Stimulated activated CD4-positive, alpha-beta T cell treated with anti-CD3 and anti-CD28 coated beads, Interleukin-4, amount 100 ng/mL, for 4 hours (primary cell): ENCODE measurements at regions not wholly inside any gene's neighbourhood (a gene's known extent, or its start where the extent isn't known, plus 50 kb on each side); places are given as distances from the start of the nearest gene placed in this dataset.

Experiments
- DNase-seq, 2 experiments: peaks; one replicate each; pipeline ENCODE4 v3.0.0-alpha.2; 2020

- no peak for DNase-seq
Measured at GRCh38 chr9:108674766-108675530, 180.8 kb downstream of the ACTL7B start.

- no peak for DNase-seq
Measured at GRCh38 chr9:108673386-108673785, 182.4 kb downstream of the ACTL7B start.

GRCh38 chr9:108672475-108673190 lies 183.2 kb downstream of the ACTL7B start:
- DNase-seq, result no peak

- DNase-seq, result no peak
Measured at GRCh38 chr9:108671794-108672193, 184.0 kb downstream of the ACTL7B start.

DNA sequence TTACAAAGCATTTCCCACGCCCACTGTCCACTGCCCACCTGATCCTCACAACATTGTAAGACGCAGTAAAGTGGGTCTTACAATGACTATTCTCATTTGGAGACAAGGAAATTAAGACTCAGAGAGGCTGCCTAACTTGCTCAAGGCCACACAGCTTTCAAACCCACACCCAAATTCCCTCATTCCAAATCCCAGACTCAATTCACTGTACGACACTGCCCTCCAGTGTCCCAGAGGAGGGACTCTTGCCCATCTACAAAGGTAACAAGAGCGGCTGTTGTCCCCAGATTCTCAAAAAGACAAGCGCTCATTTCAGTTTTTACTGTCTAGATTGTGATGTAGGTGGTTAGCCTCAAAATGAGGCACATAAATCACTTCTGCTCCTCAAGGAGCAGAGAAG lies 184.6 kb downstream of the ACTL7B start:
- no peak for DNase-seq

DNA sequence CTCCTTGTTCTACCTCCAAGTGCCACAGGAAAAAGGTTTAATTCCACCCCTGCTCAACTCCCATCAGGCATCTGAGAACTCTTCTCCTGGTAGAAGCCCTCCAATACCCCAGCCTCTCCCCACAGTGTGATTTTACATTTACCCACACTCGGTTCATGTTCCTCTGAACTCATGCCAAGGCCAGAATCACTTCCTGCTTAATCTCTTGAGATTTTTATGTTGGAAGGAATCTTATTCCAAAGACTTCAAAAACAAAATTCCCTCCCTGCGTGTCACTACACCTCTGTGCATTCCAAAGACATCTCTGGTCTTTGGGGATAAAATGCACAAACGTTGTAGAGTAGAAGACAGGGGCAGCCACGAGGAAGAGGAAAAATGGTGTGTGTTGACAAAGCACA lies 186.8 kb downstream of the ACTL7B start:
- no peak for DNase-seq

- DNase-seq, result no peak
Measured at GRCh38 chr9:108668191-108668937, 187.4 kb downstream of the ACTL7B start.

- no peak for DNase-seq
Measured at GRCh38 chr9:108666240-108666784, 189.5 kb downstream of the ACTL7B start.

DNA sequence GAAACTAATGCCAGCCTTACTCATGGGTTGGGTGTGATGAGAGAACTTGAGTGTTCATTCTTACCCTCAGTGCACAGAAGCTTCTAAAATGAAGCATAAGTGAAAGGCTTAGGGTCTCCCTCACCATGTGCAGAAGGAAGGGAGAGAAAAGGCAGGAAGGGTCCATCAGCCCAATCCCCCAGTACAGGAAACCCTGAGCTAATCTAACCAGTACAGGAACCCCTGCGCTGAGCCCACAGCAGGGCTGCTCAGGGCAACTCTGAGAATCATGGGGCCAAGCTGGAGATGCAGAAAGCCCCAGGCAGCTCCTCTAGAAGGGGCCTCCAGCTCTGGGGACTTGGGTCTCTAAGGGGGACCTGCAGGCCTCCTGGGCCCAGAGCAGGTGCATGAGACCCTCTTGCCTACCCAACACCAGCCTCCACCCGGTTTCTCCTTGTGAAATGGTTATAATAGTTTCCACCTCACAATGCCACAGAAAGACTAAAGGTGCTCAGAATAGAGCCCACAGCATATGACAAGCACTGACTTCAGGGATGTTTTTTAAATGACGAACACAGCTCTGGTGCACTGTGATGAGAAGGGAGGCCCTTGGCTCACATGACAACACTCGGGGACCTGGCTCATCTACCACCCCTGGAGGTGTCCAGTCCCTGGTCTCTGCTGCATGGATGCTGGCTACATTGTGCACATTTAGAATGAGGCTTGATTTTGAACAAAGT lies 190.1 kb downstream of the ACTL7B start:
- no peak for DNase-seq

DNA sequence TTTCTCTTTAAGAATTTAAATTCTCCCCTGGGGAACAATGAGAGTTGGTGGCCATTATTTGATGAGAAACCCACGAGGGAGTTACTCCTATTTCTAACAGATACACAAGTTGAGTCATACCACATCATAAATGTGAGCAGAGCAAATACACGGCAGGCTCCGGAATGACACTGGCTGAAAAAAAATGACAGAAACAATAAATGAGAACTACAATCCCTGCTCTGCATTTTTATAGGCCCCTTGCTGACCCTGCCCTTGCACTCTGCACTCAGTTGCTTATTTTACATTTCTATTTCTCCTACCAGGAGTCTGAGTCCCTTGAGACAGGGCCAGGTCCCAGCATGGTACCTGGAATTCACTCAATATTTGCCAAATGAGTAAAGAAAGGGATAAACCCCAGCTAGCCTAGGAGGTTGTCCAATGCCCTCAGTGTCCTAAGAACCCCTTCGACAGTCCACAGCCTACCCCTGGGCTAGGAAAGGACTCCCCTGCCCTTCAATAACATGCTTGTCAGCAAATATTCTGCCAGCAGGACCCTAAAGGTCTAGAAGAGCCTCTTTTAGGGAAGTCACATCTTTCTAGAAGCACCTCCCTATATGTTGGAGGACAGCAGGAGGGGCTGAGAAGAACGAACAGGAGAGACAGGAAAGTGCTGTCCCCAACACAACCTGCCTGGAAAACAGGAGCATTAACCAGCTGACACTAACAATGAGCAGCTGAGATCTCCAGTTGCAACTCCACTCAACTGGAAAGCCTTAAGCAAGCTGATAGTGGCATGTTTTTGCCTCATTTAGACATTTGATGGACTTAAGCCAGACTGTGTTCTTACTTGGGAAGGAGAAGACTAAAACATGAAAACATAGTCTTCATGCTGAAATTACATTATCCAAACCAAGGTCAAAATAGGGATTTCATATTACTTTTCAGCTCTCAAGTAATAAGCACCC lies 191.2 kb downstream of the ACTL7B start:
- no peak for DNase-seq

- no peak for DNase-seq
Measured at GRCh38 chr9:108663422-108663821, 192.4 kb downstream of the ACTL7B start.

GRCh38 chr9:108662956-108663355 lies 192.8 kb downstream of the ACTL7B start:
- DNase-seq, result no peak

GRCh38 chr9:108662091-108662875 lies 193.5 kb downstream of the ACTL7B start:
- no peak for DNase-seq

DNA sequence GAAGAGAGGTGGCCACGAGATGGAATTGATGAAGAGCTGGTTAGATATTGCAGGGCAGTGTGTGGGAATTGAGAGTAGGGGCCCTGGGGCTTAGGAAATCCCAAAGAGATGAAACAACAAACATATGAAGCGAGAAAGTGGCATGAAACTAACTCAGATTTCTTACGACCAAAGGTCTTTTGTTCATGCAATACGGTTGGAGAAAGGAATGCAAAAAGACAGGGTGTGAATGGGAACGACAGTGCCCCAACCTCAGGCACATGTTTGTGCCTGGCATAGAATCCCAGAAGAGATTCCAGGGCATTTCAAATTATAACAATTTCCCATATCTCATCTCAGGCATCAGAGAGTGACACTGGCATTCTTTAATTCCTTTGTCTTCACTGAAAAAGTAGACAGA lies 199.2 kb downstream of the ACTL7B start:
- no peak for DNase-seq

DNA sequence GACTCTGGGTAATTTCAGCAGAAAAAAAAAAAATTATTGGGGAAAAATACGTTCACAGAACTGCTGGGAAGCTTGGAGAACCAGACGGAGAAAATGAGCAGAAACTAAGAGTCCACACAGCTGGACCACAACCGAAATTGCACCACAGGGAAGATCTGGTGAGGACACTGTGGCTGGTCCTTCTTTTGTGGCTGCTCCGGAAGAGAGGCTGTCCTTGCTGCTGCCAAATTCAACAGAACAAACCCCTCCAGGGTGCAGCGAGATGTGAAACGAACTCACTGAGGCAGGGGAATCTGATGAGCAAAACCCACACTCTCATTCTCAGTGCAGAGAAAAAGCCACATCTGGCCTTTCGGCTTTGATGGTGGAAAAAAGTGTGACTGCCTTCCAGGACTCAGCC lies 200.0 kb downstream of the ACTL7B start:
- no peak for DNase-seq

GRCh38 chr9:108654566-108654965 lies 201.2 kb downstream of the ACTL7B start:
- no peak for DNase-seq

GRCh38 chr9:108652851-108653250 lies 202.9 kb downstream of the ACTL7B start:
- DNase-seq, result no peak

DNA sequence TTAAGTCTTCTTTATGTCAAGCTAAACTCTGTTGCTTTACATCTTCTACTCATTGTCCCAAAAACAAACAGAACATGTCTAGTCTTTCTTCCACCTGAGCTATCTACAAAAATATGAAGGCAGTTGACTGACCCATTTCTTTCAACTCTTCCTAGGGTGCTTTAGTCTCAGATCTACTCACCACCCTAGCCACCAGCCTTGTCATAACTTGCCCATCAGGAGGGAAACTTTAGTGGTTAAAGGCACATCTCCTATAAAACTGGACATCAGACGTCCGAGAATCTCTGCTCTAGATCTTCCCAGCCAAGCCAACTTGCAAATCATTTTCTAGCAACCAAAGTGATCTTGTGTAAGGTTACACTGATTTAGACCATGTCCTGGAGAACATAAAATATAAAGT lies 205.0 kb downstream of the ACTL7B start:
- no peak for DNase-seq

GRCh38 chr9:108645520-108645919 lies 210.3 kb downstream of the ACTL7B start:
- DNase-seq, result no peak

DNA sequence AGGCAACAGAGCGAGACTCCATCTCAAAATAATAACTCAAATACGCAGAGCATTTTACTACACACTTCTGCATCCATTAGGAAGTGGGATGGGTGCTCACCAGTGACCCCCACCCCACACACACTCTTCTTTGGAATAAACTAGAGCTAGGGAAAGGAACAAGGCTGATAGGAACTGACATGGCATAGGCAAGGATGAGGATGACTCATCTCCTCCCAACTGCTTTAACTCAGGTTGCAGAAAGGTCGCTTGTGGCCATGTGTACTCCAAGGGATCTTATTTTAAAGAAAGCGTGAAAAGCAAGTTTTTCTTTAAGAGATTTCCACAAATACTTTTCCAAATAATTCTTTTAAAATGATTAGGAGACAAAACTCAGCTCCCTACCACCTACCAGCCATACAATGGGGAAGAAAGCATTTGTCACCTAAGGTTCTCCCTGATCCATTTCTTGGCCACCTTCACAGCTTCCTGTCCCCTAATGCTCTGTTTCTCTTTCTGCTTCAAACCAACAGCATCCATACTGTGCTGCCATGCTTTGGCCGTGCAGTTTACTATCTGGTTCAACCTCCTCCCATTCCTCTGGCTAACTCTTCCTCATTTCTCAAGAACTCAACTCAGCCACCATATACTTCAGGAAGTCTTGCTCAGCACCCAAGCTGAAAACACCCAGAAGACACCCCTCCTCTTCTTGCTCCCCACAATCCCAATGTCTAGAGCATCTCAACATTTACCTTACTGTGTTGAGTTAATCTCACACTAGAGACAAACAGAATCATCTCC lies 211.9 kb downstream of the ACTL7B start:
- DNase-seq, result no peak
